A673 (cell line): ENCODE measurements at regions not wholly inside any gene's neighbourhood (a gene's known extent, or its start where the extent isn't known, plus 50 kb on each side); places are given as distances from the start of the nearest gene placed in this dataset.

Source experiments
- BruUV-seq: library from RNA; stranded (reverse); fragments of 400-500 nt; replicated peaks from 2 replicates; lab custom pipeline; 2021; lab: Mats Ljungman, UMichigan
- CTCF ChIA-PET: fragments of 300-600 bp; sonication (Branson Sonifier 250); formaldehyde crosslinking; loops from one replicate; lab custom pipeline; 2022; ENCODE audit warnings: antibody characterized with exemption; lab: Charles Lee
- POLR2A ChIA-PET: fragments of 300-600 bp; sonication (Branson Sonifier 250); formaldehyde crosslinking; loops from one replicate; lab custom pipeline; 2022; ENCODE audit warnings: antibody characterized with exemption; ENCODE audit not compliant: low non-redundant PET; lab: Charles Lee
- DNase-seq: peaks from one replicate; pipeline ENCODE4 v3.0.0-alpha.2; 2015; ENCODE audit warnings: low spot score
- H3K27ac ChIP-seq: fragments of 200-600 bp; sonication (generic); 2 replicates; pipeline ENCODE4 v1.5.1; 2016; ENCODE audit warnings: mixed run types, low read depth, mild to moderate bottlenecking, mixed read lengths, antibody characterized with exemption, low read length; ENCODE audit not compliant: poor library complexity, severe bottlenecking
- H3K27me3 ChIP-seq: fragments of 200-600 bp; sonication (generic); replicated peaks from 2 replicates; pipeline ENCODE4 v1.6.1; 2017; ENCODE audit warnings: mixed run types, low read depth, mild to moderate bottlenecking, mixed read lengths, antibody characterized with exemption, low read length; ENCODE audit not compliant: insufficient read depth, poor library complexity
- H3K36me3 ChIP-seq: fragments of 200-600 bp; sonication (generic); 2 replicates; pipeline ENCODE4 v1.6.1; 2016; ENCODE audit warnings: mixed run types, mild to moderate bottlenecking, mixed read lengths, antibody characterized with exemption, low read length; ENCODE audit not compliant: insufficient read depth, poor library complexity, severe bottlenecking
- H3K4me1 ChIP-seq: fragments of 200-600 bp; sonication (generic); 2 replicates; pipeline ENCODE4 v1.6.1; 2017; ENCODE audit warnings: mixed run types, mild to moderate bottlenecking, mixed read lengths, antibody characterized with exemption, low read length; ENCODE audit not compliant: insufficient read depth, poor library complexity, severe bottlenecking
- H3K4me3 ChIP-seq: fragments of 200-600 bp; sonication (generic); 2 replicates; pipeline ENCODE4 v1.5.1; 2016; ENCODE audit warnings: low read depth, mixed run types, mild to moderate bottlenecking, mixed read lengths, low read length; ENCODE audit not compliant: poor library complexity, severe bottlenecking
- H3K9me3 ChIP-seq: fragments of 200-600 bp; sonication (generic); 2 replicates; pipeline ENCODE4 v1.6.1; 2016; ENCODE audit warnings: mixed run types, low read depth, mild to moderate bottlenecking, mixed read lengths, antibody characterized with exemption, low read length; ENCODE audit not compliant: poor library complexity, severe bottlenecking
- EZH2 ChIP-seq: fragments of 200-600 bp; sonication (generic); IDR thresholded peaks from 2 replicates; pipeline ENCODE4 v1.6.1; 2017; ENCODE audit warnings: borderline replicate concordance, low read depth, mild to moderate bottlenecking, mixed read lengths, antibody characterized with exemption, low read length; ENCODE audit not compliant: poor library complexity, severe bottlenecking
- intact Hi-C: fragments of 100-400 bp; cut with micrococcal nuclease; formaldehyde crosslinking; loops from one replicate; pipeline ENCODE4 v1.10.0; 2022; ENCODE audit not compliant: unreplicated experiment
- TF ChIP-seq, protein P1 (sequence below): fragments of 300-800, 200-600 bp; sonication (generic); conservative IDR thresholded peaks from 2 replicates; pipeline ENCODE4 v1.5.1; 2017; ENCODE audit warnings: low read depth, mild to moderate bottlenecking, antibody characterized with exemption, low read length, moderate library complexity, mixed read lengths

DNA sequence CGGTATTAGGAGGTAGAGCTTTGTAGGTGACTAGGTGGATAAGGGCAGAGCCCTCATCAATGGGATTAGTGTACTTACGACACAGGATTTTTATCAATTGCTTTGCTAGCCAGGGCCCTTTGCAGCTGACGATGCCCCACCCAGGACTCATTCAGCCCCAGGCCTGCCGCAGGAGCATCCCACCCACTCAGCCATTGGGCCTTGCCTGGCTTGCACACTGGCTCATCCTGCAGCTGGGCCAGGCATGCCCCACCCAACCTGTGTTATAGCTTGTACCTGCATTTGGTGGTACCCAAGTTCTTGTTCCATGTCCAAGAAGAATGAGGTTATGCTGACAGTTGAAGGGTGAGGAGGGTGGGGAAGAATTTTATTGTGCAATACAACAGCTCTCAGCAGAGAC, 317.5 kb downstream of the PPARGC1A start:
- intact Hi-C loops: no loop called here
- H3K27ac ChIP-seq: no peak overlapping the region
- POLR2A ChIA-PET: no interaction called here
- BruUV-seq: no TSS peak
- no peak overlapping the region for H3K4me3 ChIP-seq
- H3K36me3 ChIP-seq: no peaks in the 10 kb centered on the region
- H3K4me1 ChIP-seq: no peaks in the 10 kb centered on the region
- H3K27me3 ChIP-seq: no peaks in the 10 kb centered on the region
- CTCF ChIA-PET: no interaction called here
- TF ChIP-seq, protein P1, sequence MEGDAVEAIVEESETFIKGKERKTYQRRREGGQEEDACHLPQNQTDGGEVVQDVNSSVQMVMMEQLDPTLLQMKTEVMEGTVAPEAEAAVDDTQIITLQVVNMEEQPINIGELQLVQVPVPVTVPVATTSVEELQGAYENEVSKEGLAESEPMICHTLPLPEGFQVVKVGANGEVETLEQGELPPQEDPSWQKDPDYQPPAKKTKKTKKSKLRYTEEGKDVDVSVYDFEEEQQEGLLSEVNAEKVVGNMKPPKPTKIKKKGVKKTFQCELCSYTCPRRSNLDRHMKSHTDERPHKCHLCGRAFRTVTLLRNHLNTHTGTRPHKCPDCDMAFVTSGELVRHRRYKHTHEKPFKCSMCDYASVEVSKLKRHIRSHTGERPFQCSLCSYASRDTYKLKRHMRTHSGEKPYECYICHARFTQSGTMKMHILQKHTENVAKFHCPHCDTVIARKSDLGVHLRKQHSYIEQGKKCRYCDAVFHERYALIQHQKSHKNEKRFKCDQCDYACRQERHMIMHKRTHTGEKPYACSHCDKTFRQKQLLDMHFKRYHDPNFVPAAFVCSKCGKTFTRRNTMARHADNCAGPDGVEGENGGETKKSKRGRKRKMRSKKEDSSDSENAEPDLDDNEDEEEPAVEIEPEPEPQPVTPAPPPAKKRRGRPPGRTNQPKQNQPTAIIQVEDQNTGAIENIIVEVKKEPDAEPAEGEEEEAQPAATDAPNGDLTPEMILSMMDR: no peak
- no peak for TF ChIP-seq EZH2
- no peak for DNase-seq
- peaks cover 31% of the 10 kb centered on the region for H3K9me3 ChIP-seq

- H3K27ac ChIP-seq: no peak overlapping the region
- H3K36me3 ChIP-seq: no peaks in the 10 kb centered on the region
- ChIA-PET CTCF (no interaction called here), POLR2A (no interaction called here)
- intact Hi-C loops: no loop called here
- H3K4me3 ChIP-seq: no peak overlapping the region
- TF ChIP-seq EZH2: no peak
- TF ChIP-seq, protein P1: no peak
- H3K4me1 ChIP-seq: no peaks in the 10 kb centered on the region
- no TSS peak for BruUV-seq
- peaks cover 16% of the 10 kb centered on the region for H3K9me3 ChIP-seq
- H3K27me3 ChIP-seq: no peaks in the 10 kb centered on the region
- DNase-seq: no peak
These were observed 322.5 kb downstream of the PPARGC1A start for GRCh38 chr4:23567338-23567737.

GRCh38 chr4:23560748-23561147, 329.1 kb downstream of the PPARGC1A start:
- BruUV-seq: no TSS peak
- CTCF ChIA-PET: no interaction called here
- intact Hi-C loops: no loop called here

More at GRCh38 chr4:23560748-23561147, 329.1 kb downstream of the PPARGC1A start:
- H3K27ac ChIP-seq: no peak overlapping the region
- no peaks in the 10 kb centered on the region for H3K4me1 ChIP-seq
- H3K27me3 ChIP-seq: no peaks in the 10 kb centered on the region
- DNase-seq: no peak
- peaks cover 15% of the 10 kb centered on the region for H3K9me3 ChIP-seq
- no peak overlapping the region for H3K4me3 ChIP-seq
- H3K36me3 ChIP-seq: no peaks in the 10 kb centered on the region
- TF ChIP-seq, protein P1: no peak
- TF ChIP-seq EZH2: no peak
- POLR2A ChIA-PET: no interaction called here
